HG03432 (cell line): ENCODE measurements at regions not wholly inside any gene's neighbourhood (a gene's known extent, or its start where the extent isn't known, plus 50 kb on each side); places are given as distances from the start of the nearest gene placed in this dataset.
A peak's percentile ranks its signal among the peaks of the same experiment; 100 is the strongest.
"Not testable (repeated sequence)": the region's sequence is repeated elsewhere in the genome, so short reads cannot be mapped to it uniquely, and the experiment has no call there.

ENCODE experiments used
- ATAC-seq: cut with Tn5 transposase; IDR thresholded peaks from one replicate; pipeline ENCODE4 v1.9.1; 2021; ENCODE audit warnings: mild to moderate bottlenecking, moderate library complexity; ENCODE audit not compliant: unreplicated experiment

GRCh38 chr12:72148709-72149108 lies 123.5 kb upstream of the TRHDE start:
- ATAC-seq, result no peak

GRCh38 chr12:72162875-72163274 lies 109.3 kb upstream of the TRHDE start:
- no peak for ATAC-seq

- ATAC-seq, result no peak
Observed at GRCh38 chr12:72168851-72169250, 103.3 kb upstream of the TRHDE start.

GRCh38 chr12:72173974-72174373 lies 98.2 kb upstream of the TRHDE start:
- ATAC-seq, result no peak

GRCh38 chr12:72178244-72178643 lies 93.9 kb upstream of the TRHDE start:
- ATAC-seq, result no peak

- no peak for ATAC-seq
Observed at GRCh38 chr12:72178871-72179270, 93.3 kb upstream of the TRHDE start.

- ATAC-seq, result no peak
Observed at GRCh38 chr12:72179841-72180240, 92.3 kb upstream of the TRHDE start.

- ATAC-seq, result not testable (repeated sequence)
Observed at GRCh38 chr12:72184971-72185533, 87.1 kb upstream of the TRHDE start.

- no peak for ATAC-seq
Observed at GRCh38 chr12:72189266-72189665, 82.9 kb upstream of the TRHDE start.

GRCh38 chr12:72191761-72192160 lies 80.4 kb upstream of the TRHDE start:
- ATAC-seq, result no peak

- ATAC-seq, result peak; percentile 57
Observed at GRCh38 chr12:72197790-72198189, 74.4 kb upstream of the TRHDE start.

- no peak for ATAC-seq
Observed at GRCh38 chr12:72201457-72201856, 70.7 kb upstream of the TRHDE start.

- peak; percentile 63 for ATAC-seq
Observed at GRCh38 chr12:72203764-72204335, 68.3 kb upstream of the TRHDE start.

- ATAC-seq, result no peak
Observed at GRCh38 chr12:72207079-72207478, 65.1 kb upstream of the TRHDE start.

GRCh38 chr12:72207486-72208409 lies 64.4 kb upstream of the TRHDE start:
- ATAC-seq, result no peak

GRCh38 chr12:72209086-72209485 lies 63.1 kb upstream of the TRHDE start:
- ATAC-seq, result no peak

GRCh38 chr12:72214163-72214562 lies 58.0 kb upstream of the TRHDE start:
- ATAC-seq, result no peak

GRCh38 chr12:72215287-72215686 lies 56.9 kb upstream of the TRHDE start:
- not testable (repeated sequence) for ATAC-seq

GRCh38 chr12:72219937-72220336 lies 52.2 kb upstream of the TRHDE start:
- ATAC-seq, result no peak
